ENCODE measurements at regions not wholly inside any gene's neighbourhood (a gene's known extent, or its start where the extent isn't known, plus 50 kb on each side); places are given as distances from the start of the nearest gene placed in this dataset.

GRCh38 chr20:22802296-22802695 is 217.9 kb upstream of the FOXA2 start:
- TF ChIP-seq YY1 (IDR thresholded peaks at IDR 0.05; ENCODE audit: insufficient read depth, insufficient read length) (no peak), ZNF274 (IDR thresholded peaks at IDR 0.05; ENCODE audit: low read depth, low read length) (no peak), SUZ12 (IDR thresholded peaks at IDR 0.05; ENCODE audit: extremely low read depth, insufficient read depth, insufficient read length) (no peak)
